ENCODE measurements at regions not wholly inside any gene's neighbourhood (a gene's known extent, or its start where the extent isn't known, plus 50 kb on each side); places are given as distances from the start of the nearest gene placed in this dataset.

GRCh38 chr6:165985806-165986299, 181.8 kb downstream of the TBXT start:
- no peak overlapping the region for H3K4me3 ChIP-seq (replicated peaks in 1 of 3; ENCODE audit: insufficient read depth in 1 of 3, low read depth in 2 of 3, low read length in 3 of 3)
- no peak overlapping the region for H2AFZ ChIP-seq (ENCODE audit: low read length)
- H3K27ac ChIP-seq (ENCODE audit: extremely low read length, insufficient read depth, low read length), result no peak overlapping the region
- H3K9me3 ChIP-seq (ENCODE audit: low read length), result no peaks in the 10 kb centered on the region
- no peak overlapping the region for H3K9ac ChIP-seq (ENCODE audit: insufficient read depth, low read depth, low read length)
- POLR2A ChIA-PET, result no interaction called here
- CTCF ChIA-PET (ENCODE audit: low intra/inter-chr PET ratio, low total read pairs), result no interaction called here
- ATAC-seq (no peak), DNase-seq (ENCODE audit: low spot score) (no peak), FAIRE-seq (no peak)
- no peaks in the 10 kb centered on the region for H3K79me2 ChIP-seq (ENCODE audit: insufficient read depth, low read length)
- BruUV-seq (replicated peaks), result no TSS peak
- H3K4me1 ChIP-seq (ENCODE audit: insufficient read depth, low read length), result no peaks in the 10 kb centered on the region
- H3K4me2 ChIP-seq (ENCODE audit: low read depth, low read length), result no peak overlapping the region
- intact Hi-C loops (cut with micrococcal nuclease; ENCODE audit: unreplicated experiment), result no loop called here
- TF ChIP-seq RELA (CRISPR knock-in tag; IDR thresholded peaks at IDR 0.05) (no peak), ZUFSP (CRISPR knock-in tag; IDR thresholded peaks at IDR 0.05; ENCODE audit: borderline replicate concordance) (no peak), SMYD3 (CRISPR knock-in tag; IDR thresholded peaks at IDR 0.05) (no peak), ERF (CRISPR knock-in tag; IDR thresholded peaks at IDR 0.05) (no peak), ZNF703 (CRISPR knock-in tag; IDR thresholded peaks at IDR 0.05; ENCODE audit: borderline replicate concordance) (no peak), ZNF670 (CRISPR knock-in tag; IDR thresholded peaks at IDR 0.05; ENCODE audit: borderline replicate concordance) (no peak), ZSCAN21 (CRISPR knock-in tag; IDR thresholded peaks at IDR 0.05; ENCODE audit: borderline replicate concordance) (no peak), ZNF496 (CRISPR knock-in tag; IDR thresholded peaks at IDR 0.05; ENCODE audit: insufficient replicate concordance) (no peak), RFXAP (CRISPR knock-in tag; IDR thresholded peaks at IDR 0.05; ENCODE audit: borderline replicate concordance) (no peak), ETV6 (CRISPR knock-in tag; conservative IDR thresholded peaks at IDR 0.05) (no peak), TGIF2 (CRISPR knock-in tag; IDR thresholded peaks at IDR 0.05) (no peak), ZNF281 (CRISPR knock-in tag; IDR thresholded peaks at IDR 0.05; ENCODE audit: borderline replicate concordance) (no peak), FOXP1 (IDR thresholded peaks at IDR 0.05) (no peak), FOXP1 (CRISPR knock-in tag; IDR thresholded peaks at IDR 0.05) (no peak), ONECUT2 (CRISPR knock-in tag; IDR thresholded peaks at IDR 0.05) (no peak)
- TF ChIP-seq, protein P1, sequence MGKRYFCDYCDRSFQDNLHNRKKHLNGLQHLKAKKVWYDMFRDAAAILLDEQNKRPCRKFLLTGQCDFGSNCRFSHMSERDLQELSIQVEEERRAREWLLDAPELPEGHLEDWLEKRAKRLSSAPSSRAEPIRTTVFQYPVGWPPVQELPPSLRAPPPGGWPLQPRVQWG (CRISPR knock-in tag; IDR thresholded peaks at IDR 0.05; ENCODE audit: borderline replicate concordance, low read depth), result no peak
- TF ChIP-seq, protein P2, sequence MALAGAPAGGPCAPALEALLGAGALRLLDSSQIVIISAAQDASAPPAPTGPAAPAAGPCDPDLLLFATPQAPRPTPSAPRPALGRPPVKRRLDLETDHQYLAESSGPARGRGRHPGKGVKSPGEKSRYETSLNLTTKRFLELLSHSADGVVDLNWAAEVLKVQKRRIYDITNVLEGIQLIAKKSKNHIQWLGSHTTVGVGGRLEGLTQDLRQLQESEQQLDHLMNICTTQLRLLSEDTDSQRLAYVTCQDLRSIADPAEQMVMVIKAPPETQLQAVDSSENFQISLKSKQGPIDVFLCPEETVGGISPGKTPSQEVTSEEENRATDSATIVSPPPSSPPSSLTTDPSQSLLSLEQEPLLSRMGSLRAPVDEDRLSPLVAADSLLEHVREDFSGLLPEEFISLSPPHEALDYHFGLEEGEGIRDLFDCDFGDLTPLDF (CRISPR knock-in tag; IDR thresholded peaks at IDR 0.05), result no peak
- TF ChIP-seq, protein P3, sequence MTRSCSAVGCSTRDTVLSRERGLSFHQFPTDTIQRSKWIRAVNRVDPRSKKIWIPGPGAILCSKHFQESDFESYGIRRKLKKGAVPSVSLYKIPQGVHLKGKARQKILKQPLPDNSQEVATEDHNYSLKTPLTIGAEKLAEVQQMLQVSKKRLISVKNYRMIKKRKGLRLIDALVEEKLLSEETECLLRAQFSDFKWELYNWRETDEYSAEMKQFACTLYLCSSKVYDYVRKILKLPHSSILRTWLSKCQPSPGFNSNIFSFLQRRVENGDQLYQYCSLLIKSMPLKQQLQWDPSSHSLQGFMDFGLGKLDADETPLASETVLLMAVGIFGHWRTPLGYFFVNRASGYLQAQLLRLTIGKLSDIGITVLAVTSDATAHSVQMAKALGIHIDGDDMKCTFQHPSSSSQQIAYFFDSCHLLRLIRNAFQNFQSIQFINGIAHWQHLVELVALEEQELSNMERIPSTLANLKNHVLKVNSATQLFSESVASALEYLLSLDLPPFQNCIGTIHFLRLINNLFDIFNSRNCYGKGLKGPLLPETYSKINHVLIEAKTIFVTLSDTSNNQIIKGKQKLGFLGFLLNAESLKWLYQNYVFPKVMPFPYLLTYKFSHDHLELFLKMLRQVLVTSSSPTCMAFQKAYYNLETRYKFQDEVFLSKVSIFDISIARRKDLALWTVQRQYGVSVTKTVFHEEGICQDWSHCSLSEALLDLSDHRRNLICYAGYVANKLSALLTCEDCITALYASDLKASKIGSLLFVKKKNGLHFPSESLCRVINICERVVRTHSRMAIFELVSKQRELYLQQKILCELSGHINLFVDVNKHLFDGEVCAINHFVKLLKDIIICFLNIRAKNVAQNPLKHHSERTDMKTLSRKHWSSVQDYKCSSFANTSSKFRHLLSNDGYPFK (CRISPR knock-in tag; IDR thresholded peaks at IDR 0.05; ENCODE audit: borderline replicate concordance), result no peak
- no peaks in the 10 kb centered on the region for H4K20me1 ChIP-seq (ENCODE audit: insufficient read depth, low read length)
- WGBS (ENCODE audit: low lambda C conversion rate), result 14% methylated on average over 14 of the region's 14 CpGs
- H3K27me3 ChIP-seq (ENCODE audit: control insufficient read depth in 1 of 2, insufficient read depth in 2 of 2, low read length in 2 of 2), result peaks cover 6 to 53% of the 10 kb centered on the region in 2 experiments
- in situ Hi-C loops (cut with HindIII; ENCODE audit: extremely low pct_ligation_motif_present, low pct_unique_long_range_greater_than_20kb), result no loop called here
- no peaks in the 10 kb centered on the region for H3K36me3 ChIP-seq (replicated peaks in 1 of 2; ENCODE audit: control insufficient read depth in 1 of 2, insufficient read depth in 2 of 2, low read length in 2 of 2)
